22Rv1 (cell line): ENCODE measurements at regions not wholly inside any gene's neighbourhood (a gene's known extent, or its start where the extent isn't known, plus 50 kb on each side); places are given as distances from the start of the nearest gene placed in this dataset.

Source experiments
- CTCF ChIP-seq: fragments of 450-650 bp; IDR thresholded peaks from 2 replicates; pipeline ENCODE4 v1.5.1; 2017; ENCODE audit warnings: mild to moderate bottlenecking
- ZFX ChIP-seq: fragments of 450-650 bp; IDR thresholded peaks from 2 replicates; pipeline ENCODE4 v1.6.1; 2017; ENCODE audit warnings: antibody characterized with exemption, borderline replicate concordance

DNA sequence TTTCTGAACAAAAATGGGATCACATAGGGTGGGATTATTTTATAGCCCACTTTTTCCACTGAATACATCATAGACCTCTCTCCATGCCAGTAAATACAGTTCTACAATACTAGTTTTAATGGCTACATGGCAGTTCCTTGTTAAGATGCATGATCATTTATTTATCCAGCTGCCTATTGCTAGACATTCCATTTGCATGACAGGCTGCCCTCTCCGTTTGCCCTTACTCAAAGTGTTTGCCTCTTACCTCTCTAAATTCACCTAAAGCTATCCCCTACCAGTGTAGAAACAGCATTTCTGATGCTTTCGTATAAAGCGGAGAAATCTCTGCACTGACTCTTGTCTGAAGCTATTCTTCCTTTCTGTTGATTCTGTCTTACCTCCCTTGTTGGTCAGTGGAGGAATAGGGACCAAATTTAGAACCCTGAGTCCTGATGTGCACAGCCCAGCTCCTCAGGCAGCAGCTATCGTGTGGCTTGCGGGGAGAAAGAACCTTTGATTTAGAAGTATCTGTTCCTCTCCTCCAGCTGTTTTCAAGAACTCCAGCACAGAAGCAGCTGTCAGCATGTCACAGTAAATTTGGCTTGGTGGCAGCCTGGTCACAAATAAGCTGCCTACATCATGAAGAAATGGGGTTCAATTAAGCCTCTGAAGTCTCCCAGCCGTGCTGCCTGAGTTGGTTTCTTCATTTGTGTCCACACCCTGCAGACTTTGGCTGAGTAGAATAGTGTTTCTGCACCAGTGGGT lies 337.3 kb downstream of the PRDM2 start:
- TF ChIP-seq CTCF (no peak), ZFX (no peak)
